Uterus (tissue), 2 donors: ENCODE measurements at regions not wholly inside any gene's neighbourhood (a gene's known extent, or its start where the extent isn't known, plus 50 kb on each side); places are given as distances from the start of the nearest gene placed in this dataset.

ENCODE experiments used
- POLR2A ChIP-seq, 2 donors: fragments of 450-650 bp; IDR thresholded peaks; one replicate each; pipeline ENCODE4 v1.6.1; 2016; ENCODE audit warnings: antibody characterized with exemption in 2 of 2, mild to moderate bottlenecking in 1 of 2, moderate library complexity in 1 of 2
- TF ChIP-seq, protein P1 (sequence below), 4 experiments: fragments of 200-600 bp in 2 of 4; fragments of 450-650 bp in 2 of 4; sonication (generic) in 2 of 4; IDR thresholded peaks; one replicate each; pipeline ENCODE4 v1.5.1; 2016 to 2019; ENCODE audit warnings: antibody characterized with exemption in 4 of 4, mild to moderate bottlenecking in 2 of 4, moderate library complexity in 1 of 4

DNA sequence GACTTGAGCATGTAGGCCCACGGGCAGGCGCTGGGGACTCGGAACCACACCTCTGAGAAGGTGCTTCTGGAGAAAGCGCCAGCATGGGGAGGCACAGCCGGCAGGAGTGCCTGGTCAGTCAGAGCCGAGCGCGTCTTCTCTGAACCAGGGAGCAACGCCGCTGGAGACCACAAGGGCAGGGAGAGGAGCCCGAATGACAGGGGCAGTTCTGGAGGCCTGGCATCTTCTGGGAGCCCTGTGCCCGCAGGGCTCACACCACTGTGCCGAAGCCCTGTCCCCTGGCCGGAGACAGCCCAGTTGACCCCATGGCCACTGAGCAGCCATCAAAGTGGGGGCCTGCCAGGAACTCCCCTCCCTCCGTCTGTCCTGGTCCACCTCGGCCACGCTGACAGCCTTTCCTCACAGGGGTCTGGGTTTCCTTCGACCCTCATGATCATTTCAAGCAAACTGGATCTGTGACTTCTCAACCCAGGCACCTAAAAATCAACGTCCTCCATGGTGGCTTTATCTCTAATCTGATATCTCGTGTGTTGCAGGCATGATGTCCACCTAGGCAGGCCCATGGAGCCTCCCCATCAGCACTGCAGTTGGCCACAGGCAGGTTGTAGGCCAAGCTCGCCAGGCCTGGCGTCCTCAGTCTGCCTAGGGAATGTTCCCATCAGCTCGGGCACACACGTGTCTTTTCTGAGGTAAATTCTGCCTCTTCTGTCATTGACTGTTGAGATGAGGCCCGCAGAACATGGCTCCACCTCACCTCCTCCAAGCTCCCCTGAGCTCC is 299.3 kb upstream of the RTL1 start:
- TF ChIP-seq, protein P1, sequence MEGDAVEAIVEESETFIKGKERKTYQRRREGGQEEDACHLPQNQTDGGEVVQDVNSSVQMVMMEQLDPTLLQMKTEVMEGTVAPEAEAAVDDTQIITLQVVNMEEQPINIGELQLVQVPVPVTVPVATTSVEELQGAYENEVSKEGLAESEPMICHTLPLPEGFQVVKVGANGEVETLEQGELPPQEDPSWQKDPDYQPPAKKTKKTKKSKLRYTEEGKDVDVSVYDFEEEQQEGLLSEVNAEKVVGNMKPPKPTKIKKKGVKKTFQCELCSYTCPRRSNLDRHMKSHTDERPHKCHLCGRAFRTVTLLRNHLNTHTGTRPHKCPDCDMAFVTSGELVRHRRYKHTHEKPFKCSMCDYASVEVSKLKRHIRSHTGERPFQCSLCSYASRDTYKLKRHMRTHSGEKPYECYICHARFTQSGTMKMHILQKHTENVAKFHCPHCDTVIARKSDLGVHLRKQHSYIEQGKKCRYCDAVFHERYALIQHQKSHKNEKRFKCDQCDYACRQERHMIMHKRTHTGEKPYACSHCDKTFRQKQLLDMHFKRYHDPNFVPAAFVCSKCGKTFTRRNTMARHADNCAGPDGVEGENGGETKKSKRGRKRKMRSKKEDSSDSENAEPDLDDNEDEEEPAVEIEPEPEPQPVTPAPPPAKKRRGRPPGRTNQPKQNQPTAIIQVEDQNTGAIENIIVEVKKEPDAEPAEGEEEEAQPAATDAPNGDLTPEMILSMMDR (IDR thresholded peaks at IDR 0.05) = no peak
- TF ChIP-seq POLR2A (IDR thresholded peaks at IDR 0.05) = no peak
